ENCODE measurements at regions not wholly inside any gene's neighbourhood (a gene's known extent, or its start where the extent isn't known, plus 50 kb on each side); places are given as distances from the start of the nearest gene placed in this dataset.

DNA sequence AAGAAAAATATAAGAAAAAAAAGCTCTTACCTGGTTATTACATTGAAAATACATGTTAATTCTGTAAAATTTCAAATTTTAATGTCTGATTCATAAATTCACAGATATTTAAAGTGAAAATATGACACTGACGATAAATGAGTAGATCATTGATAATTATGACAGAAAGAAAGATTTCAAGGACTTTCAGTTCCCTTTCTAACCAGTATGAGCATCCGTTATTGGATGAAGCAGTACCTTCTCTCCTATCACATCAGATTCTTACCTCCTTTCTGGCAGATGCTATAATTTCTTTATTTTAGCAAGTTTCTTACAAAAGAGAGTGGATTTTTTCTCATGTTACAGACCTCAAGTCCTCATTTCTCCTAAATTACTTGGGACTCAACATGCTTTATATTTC, 847.3 kb downstream of the JRKL start:
- Histone ChIP-seq H3K4me3 (ENCODE audit: control insufficient read depth in 2 of 3, extremely low read depth in 1 of 3, insufficient read depth in 2 of 3, low read depth in 1 of 3, low read length in 3 of 3) (no peak overlapping the region), H3K79me2 (ENCODE audit: control insufficient read depth, insufficient read depth, low read length) (no peaks in the 10 kb centered on the region), H3K36me3 (ENCODE audit: control insufficient read depth in 2 of 2, extremely low read depth in 1 of 2, insufficient read depth in 2 of 2, low read length in 2 of 2) (no peaks in the 10 kb centered on the region), H3K4me1 (ENCODE audit: control insufficient read depth, extremely low read depth, insufficient read depth, low read length) (no peaks in the 10 kb centered on the region), H3K4me2 (ENCODE audit: control insufficient read depth, extremely low read depth, insufficient read depth, low read depth, low read length) (no peak overlapping the region), H3K27ac (ENCODE audit: control insufficient read depth, insufficient read depth, low read length) (no peak overlapping the region), H3K9me1 (ENCODE audit: control insufficient read depth, extremely low read depth, insufficient read depth, low read length) (no peaks in the 10 kb centered on the region), H2AFZ (ENCODE audit: control insufficient read depth, low read length) (no peak overlapping the region), H4K20me1 (ENCODE audit: control insufficient read depth, extremely low read depth, insufficient read depth, low read length) (no peaks in the 10 kb centered on the region), H3K9me3 (ENCODE audit: control insufficient read depth, low read depth, low read length) (no peaks in the 10 kb centered on the region), H3K9ac (ENCODE audit: control insufficient read depth, extremely low read depth, insufficient read depth, low read length) (no peak overlapping the region), H3K27me3 (ENCODE audit: control insufficient read depth, extremely low read depth, insufficient read depth, low read length) (no peaks in the 10 kb centered on the region)
- dilution Hi-C loops (cut with MboI; ENCODE audit: extremely low pct_ligation_motif_present, low sequenced_read_pairs) = no loop called here
- no peak for FAIRE-seq
- TF ChIP-seq, protein P1, sequence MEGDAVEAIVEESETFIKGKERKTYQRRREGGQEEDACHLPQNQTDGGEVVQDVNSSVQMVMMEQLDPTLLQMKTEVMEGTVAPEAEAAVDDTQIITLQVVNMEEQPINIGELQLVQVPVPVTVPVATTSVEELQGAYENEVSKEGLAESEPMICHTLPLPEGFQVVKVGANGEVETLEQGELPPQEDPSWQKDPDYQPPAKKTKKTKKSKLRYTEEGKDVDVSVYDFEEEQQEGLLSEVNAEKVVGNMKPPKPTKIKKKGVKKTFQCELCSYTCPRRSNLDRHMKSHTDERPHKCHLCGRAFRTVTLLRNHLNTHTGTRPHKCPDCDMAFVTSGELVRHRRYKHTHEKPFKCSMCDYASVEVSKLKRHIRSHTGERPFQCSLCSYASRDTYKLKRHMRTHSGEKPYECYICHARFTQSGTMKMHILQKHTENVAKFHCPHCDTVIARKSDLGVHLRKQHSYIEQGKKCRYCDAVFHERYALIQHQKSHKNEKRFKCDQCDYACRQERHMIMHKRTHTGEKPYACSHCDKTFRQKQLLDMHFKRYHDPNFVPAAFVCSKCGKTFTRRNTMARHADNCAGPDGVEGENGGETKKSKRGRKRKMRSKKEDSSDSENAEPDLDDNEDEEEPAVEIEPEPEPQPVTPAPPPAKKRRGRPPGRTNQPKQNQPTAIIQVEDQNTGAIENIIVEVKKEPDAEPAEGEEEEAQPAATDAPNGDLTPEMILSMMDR (optimal IDR thresholded peaks at IDR 0.05 in 1 of 3, IDR thresholded peaks at IDR 0.05 in 1 of 3, conservative IDR thresholded peaks at IDR 0.05 in 1 of 3; ENCODE audit: extremely low read depth in 1 of 3, insufficient read depth in 2 of 3, low read length in 3 of 3) = no peak
- no peak for TF ChIP-seq EZH2 (IDR thresholded peaks at IDR 0.05; ENCODE audit: low read length)
- no peak for DNase-seq (ENCODE audit: low read depth, low spot score)

- Histone ChIP-seq H3K9ac (ENCODE audit: control insufficient read depth, extremely low read depth, insufficient read depth, low read length) (no peak overlapping the region), H4K20me1 (ENCODE audit: control insufficient read depth, extremely low read depth, insufficient read depth, low read length) (no peaks in the 10 kb centered on the region), H3K4me3 (ENCODE audit: control insufficient read depth in 2 of 3, extremely low read depth in 1 of 3, insufficient read depth in 2 of 3, low read depth in 1 of 3, low read length in 3 of 3) (no peak overlapping the region), H3K36me3 (ENCODE audit: control insufficient read depth in 2 of 2, extremely low read depth in 1 of 2, insufficient read depth in 2 of 2, low read length in 2 of 2) (no peaks in the 10 kb centered on the region), H3K27ac (ENCODE audit: control insufficient read depth, insufficient read depth, low read length) (no peak overlapping the region), H3K4me1 (ENCODE audit: control insufficient read depth, extremely low read depth, insufficient read depth, low read length) (no peaks in the 10 kb centered on the region), H3K27me3 (ENCODE audit: control insufficient read depth, extremely low read depth, insufficient read depth, low read length) (no peaks in the 10 kb centered on the region), H2AFZ (ENCODE audit: control insufficient read depth, low read length) (no peak overlapping the region), H3K79me2 (ENCODE audit: control insufficient read depth, insufficient read depth, low read length) (no peaks in the 10 kb centered on the region), H3K9me1 (ENCODE audit: control insufficient read depth, extremely low read depth, insufficient read depth, low read length) (no peaks in the 10 kb centered on the region), H3K4me2 (ENCODE audit: control insufficient read depth, extremely low read depth, insufficient read depth, low read depth, low read length) (no peak overlapping the region), H3K9me3 (ENCODE audit: control insufficient read depth, low read depth, low read length) (no peaks in the 10 kb centered on the region)
- DNase-seq (ENCODE audit: low read depth, low spot score) (no peak), FAIRE-seq (no peak)
- dilution Hi-C loops (cut with MboI; ENCODE audit: extremely low pct_ligation_motif_present, low sequenced_read_pairs) = no loop called here
- no peak for TF ChIP-seq EZH2 (IDR thresholded peaks at IDR 0.05; ENCODE audit: low read length)
- TF ChIP-seq, protein P1 (optimal IDR thresholded peaks at IDR 0.05 in 1 of 3, IDR thresholded peaks at IDR 0.05 in 1 of 3, conservative IDR thresholded peaks at IDR 0.05 in 1 of 3; ENCODE audit: extremely low read depth in 1 of 3, insufficient read depth in 2 of 3, low read length in 3 of 3) = no peak
These were observed 857.8 kb downstream of the JRKL start for GRCh38 chr11:97247601-97248000.
